ENCODE measurements at regions not wholly inside any gene's neighbourhood (a gene's known extent, or its start where the extent isn't known, plus 50 kb on each side); places are given as distances from the start of the nearest gene placed in this dataset.

DNA sequence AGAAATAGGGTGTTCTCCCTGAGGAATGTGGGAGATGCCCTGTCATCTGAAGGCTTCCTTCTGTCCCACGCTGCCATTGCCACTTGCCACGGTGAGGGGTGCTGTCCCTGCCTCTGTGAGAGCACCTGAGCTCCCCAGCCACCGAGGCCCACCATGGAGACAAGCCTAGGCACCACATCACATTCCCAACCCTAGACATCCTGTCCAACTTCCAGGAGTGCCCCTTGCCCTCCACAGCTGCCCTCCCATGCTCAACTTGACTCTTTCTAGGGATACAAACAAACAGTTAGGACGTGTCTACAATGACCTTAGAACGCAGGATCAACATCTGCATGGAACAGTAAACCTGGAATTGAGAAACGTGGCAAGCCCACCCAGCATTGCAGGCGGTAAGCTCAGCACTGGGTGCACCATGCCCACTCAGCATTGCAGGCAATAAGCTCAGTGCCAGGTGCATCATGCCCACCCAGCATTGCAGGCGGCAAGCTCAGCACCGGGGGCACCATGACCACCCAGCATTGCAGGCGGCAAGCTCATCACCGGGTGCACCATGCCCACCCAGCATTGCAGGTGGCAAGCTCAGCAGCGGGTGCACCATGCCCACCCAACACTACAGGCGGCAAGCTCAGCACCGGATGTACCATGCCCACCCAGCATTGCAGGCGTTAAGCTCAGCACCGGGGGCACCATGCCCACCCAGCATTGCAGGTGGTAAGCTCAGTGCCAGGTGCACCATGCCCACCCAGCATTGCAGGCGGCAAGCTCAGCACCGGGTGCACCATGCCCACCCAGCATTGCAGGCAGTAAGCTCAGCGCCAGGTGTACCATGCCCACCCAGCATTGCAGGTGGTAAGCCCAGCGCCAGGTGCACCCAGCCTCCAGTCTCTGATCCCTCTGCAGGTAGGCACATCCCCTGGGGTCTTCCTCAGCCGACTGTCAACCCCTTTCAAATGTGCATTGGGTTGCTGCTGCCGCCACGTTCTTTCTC is 1463.9 kb downstream of the TBC1D22A start:
- Histone ChIP-seq H3K9me3 (replicated peaks in 1 of 3) (no peaks in the 10 kb centered on the region), H3K36me3 (replicated peaks in 1 of 2) (no peaks in the 10 kb centered on the region), H3K27me3 (no peaks in the 10 kb centered on the region), H3K27ac (no peak overlapping the region), H3K4me1 (replicated peaks in 1 of 2) (no peaks in the 10 kb centered on the region), H3K4me3 (no peak overlapping the region)
- intact Hi-C loops (cut with DNase I) = no loop called here
- 72 to 83% (median 75%) methylated on average over 11 to 23 of the region's 23 CpGs for WGBS, 4 donors
- peak in 2 of 7 donors; percentile 13 to 25 for DNase-seq
- TF ChIP-seq, protein P1, sequence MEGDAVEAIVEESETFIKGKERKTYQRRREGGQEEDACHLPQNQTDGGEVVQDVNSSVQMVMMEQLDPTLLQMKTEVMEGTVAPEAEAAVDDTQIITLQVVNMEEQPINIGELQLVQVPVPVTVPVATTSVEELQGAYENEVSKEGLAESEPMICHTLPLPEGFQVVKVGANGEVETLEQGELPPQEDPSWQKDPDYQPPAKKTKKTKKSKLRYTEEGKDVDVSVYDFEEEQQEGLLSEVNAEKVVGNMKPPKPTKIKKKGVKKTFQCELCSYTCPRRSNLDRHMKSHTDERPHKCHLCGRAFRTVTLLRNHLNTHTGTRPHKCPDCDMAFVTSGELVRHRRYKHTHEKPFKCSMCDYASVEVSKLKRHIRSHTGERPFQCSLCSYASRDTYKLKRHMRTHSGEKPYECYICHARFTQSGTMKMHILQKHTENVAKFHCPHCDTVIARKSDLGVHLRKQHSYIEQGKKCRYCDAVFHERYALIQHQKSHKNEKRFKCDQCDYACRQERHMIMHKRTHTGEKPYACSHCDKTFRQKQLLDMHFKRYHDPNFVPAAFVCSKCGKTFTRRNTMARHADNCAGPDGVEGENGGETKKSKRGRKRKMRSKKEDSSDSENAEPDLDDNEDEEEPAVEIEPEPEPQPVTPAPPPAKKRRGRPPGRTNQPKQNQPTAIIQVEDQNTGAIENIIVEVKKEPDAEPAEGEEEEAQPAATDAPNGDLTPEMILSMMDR (IDR thresholded peaks at IDR 0.05) = no peak
- no peak for TF ChIP-seq POLR2A (IDR thresholded peaks at IDR 0.05)

GRCh38 chr22:48224332-48224731 is 1461.9 kb downstream of the TBC1D22A start:
- H3K4me1 ChIP-seq (replicated peaks in 1 of 2) = no peaks in the 10 kb centered on the region
- no peaks in the 10 kb centered on the region for H3K9me3 ChIP-seq (replicated peaks in 1 of 3)
- intact Hi-C loops (cut with DNase I) = no loop called here
- no peak overlapping the region for H3K27ac ChIP-seq
- no peak for TF ChIP-seq POLR2A (IDR thresholded peaks at IDR 0.05)
- TF ChIP-seq, protein P1 (IDR thresholded peaks at IDR 0.05) = no peak
- no peaks in the 10 kb centered on the region for H3K36me3 ChIP-seq (replicated peaks in 1 of 2)
- no peak overlapping the region for H3K4me3 ChIP-seq
- DNase-seq = peak in 2 of 7 donors; percentile 9 to 44
- no peaks in the 10 kb centered on the region for H3K27me3 ChIP-seq
- 53 to 67% (median 62%) methylated on average over 4 to 5 of the region's 5 CpGs for WGBS, 4 donors

- no peaks in the 10 kb centered on the region for H3K36me3 ChIP-seq (replicated peaks in 1 of 2)
- peak in 2 of 7 donors; percentile 7 to 54 for DNase-seq
- 51 to 64% (median 57%) methylated on average over 7 of the region's 7 CpGs for whole genome bisulfite sequencing, 4 donors
- H3K9me3 ChIP-seq (replicated peaks in 1 of 3) = no peaks in the 10 kb centered on the region
- no peak overlapping the region for H3K27ac ChIP-seq
- H3K27me3 ChIP-seq = no peaks in the 10 kb centered on the region
- no peak overlapping the region for H3K4me3 ChIP-seq
- no peaks in the 10 kb centered on the region for H3K4me1 ChIP-seq (replicated peaks in 1 of 2)
- intact Hi-C loops (cut with DNase I) = no loop called here
- TF ChIP-seq, protein P1 (IDR thresholded peaks at IDR 0.05) = no peak
- no peak for TF ChIP-seq POLR2A (IDR thresholded peaks at IDR 0.05)
Measured at GRCh38 chr22:48223488-48224190, 1461.2 kb downstream of the TBC1D22A start.

GRCh38 chr22:48222742-48223487 is 1460.5 kb downstream of the TBC1D22A start:
- Histone ChIP-seq H3K4me1 (replicated peaks in 1 of 2) (no peaks in the 10 kb centered on the region), H3K27ac (no peak overlapping the region), H3K27me3 (no peaks in the 10 kb centered on the region), H3K36me3 (replicated peaks in 1 of 2) (no peaks in the 10 kb centered on the region), H3K9me3 (replicated peaks in 1 of 3) (no peaks in the 10 kb centered on the region), H3K4me3 (no peak overlapping the region)
- intact Hi-C loops (cut with DNase I) = no loop called here
- no peak for TF ChIP-seq POLR2A (IDR thresholded peaks at IDR 0.05)
- TF ChIP-seq, protein P1 (IDR thresholded peaks at IDR 0.05) = no peak
- whole genome bisulfite sequencing, 4 donors = 70 to 79% (median 76%) methylated on average over 3 to 13 of the region's 13 CpGs
- peak in 2 of 7 donors; percentile 15 to 44 for DNase-seq

Measured in adrenal gland (tissue), 9 donors.